DMS114 treated with DMSO at 0.1 percent for 48 hours (cell line): ENCODE measurements at regions not wholly inside any gene's neighbourhood (a gene's known extent, or its start where the extent isn't known, plus 50 kb on each side); places are given as distances from the start of the nearest gene placed in this dataset.

Source experiments
- DNase-seq: peaks from one replicate; lab custom pipeline; 2025; ENCODE audit not compliant: unreplicated experiment; lab: John Stamatoyannopoulos, UW

GRCh38 chr2:186068139-186068801, 329.7 kb downstream of the FSIP2 start:
- DNase-seq = no peak

GRCh38 chr2:186069676-186070075, 331.1 kb downstream of the FSIP2 start:
- DNase-seq = no peak

GRCh38 chr2:186085226-186085625, 346.6 kb downstream of the FSIP2 start:
- no peak for DNase-seq

- DNase-seq = no peak
Measured at GRCh38 chr2:186093174-186093573, 354.6 kb downstream of the FSIP2 start.

- DNase-seq = no peak
Measured at GRCh38 chr2:186098821-186099220, 360.2 kb downstream of the FSIP2 start.

- DNase-seq = no peak
Measured at GRCh38 chr2:186099826-186100225, 361.2 kb downstream of the FSIP2 start.

GRCh38 chr2:186100636-186101035, 362.0 kb downstream of the FSIP2 start:
- no peak for DNase-seq

GRCh38 chr2:186101616-186102015, 363.0 kb downstream of the FSIP2 start:
- DNase-seq = no peak

- DNase-seq = no peak
Measured at GRCh38 chr2:186103276-186103675, 364.7 kb downstream of the FSIP2 start.

GRCh38 chr2:186105016-186105724, 366.6 kb downstream of the FSIP2 start:
- no peak for DNase-seq

- no peak for DNase-seq
Measured at GRCh38 chr2:186108470-186108869, 369.9 kb downstream of the FSIP2 start.

- no peak for DNase-seq
Measured at GRCh38 chr2:186113284-186113683, 372.8 kb upstream of the ZC3H15 start.

GRCh38 chr2:186125156-186125555, 360.9 kb upstream of the ZC3H15 start:
- no peak for DNase-seq

GRCh38 chr2:186125625-186126024, 360.4 kb upstream of the ZC3H15 start:
- no peak for DNase-seq

- no peak for DNase-seq
Measured at GRCh38 chr2:186126181-186126580, 359.9 kb upstream of the ZC3H15 start.

- no peak for DNase-seq
Measured at GRCh38 chr2:186129767-186130581, 356.1 kb upstream of the ZC3H15 start.

- no peak for DNase-seq
Measured at GRCh38 chr2:186130748-186131641, 355.1 kb upstream of the ZC3H15 start.

GRCh38 chr2:186135686-186136085, 350.4 kb upstream of the ZC3H15 start:
- no peak for DNase-seq

- no peak for DNase-seq
Measured at GRCh38 chr2:186136860-186137259, 349.2 kb upstream of the ZC3H15 start.

- DNase-seq = no peak
Measured at GRCh38 chr2:186138845-186139244, 347.2 kb upstream of the ZC3H15 start.

- DNase-seq = no peak
Measured at GRCh38 chr2:186159101-186159500, 327.0 kb upstream of the ZC3H15 start.
